Activated CD8-positive, alpha-beta T cell treated with anti-CD3 and anti-CD28 coated beads, Interleukin-2, amount 10 ng/mL, durations not matched to agents 7 days and 5 days (primary cell): ENCODE measurements at regions not wholly inside any gene's neighbourhood (a gene's known extent, or its start where the extent isn't known, plus 50 kb on each side); places are given as distances from the start of the nearest gene placed in this dataset.

Source experiments
- ATAC-seq: fragments of 150-1000 bp; cut with Tn5 transposase; one replicate; pipeline ENCODE4 v1.10.0; 2021; ENCODE audit warnings: moderate library complexity
- CTCF ChIA-PET: fragments of 350-600 bp; sonication (Branson Sonifier 250); formaldehyde crosslinking; loops from one replicate; lab custom pipeline; 2021; ENCODE audit warnings: antibody characterized with exemption; lab: Charles Lee
- POLR2A ChIA-PET: fragments of 350-600 bp; sonication (Branson Sonifier 250); formaldehyde crosslinking; loops from one replicate; lab custom pipeline; 2021; ENCODE audit warnings: antibody characterized with exemption; lab: Charles Lee
- DNase-seq: peaks from one replicate; pipeline ENCODE4 v3.0.0-alpha.2; 2020
- H3K27ac Mint-ChIP-seq: one replicate; pipeline ENCODE4 v1.8.0; 2021; ENCODE audit warnings: mild to moderate bottlenecking, mixed read lengths
- H3K27me3 Mint-ChIP-seq: one replicate; pipeline ENCODE4 v1.8.0; 2021; ENCODE audit warnings: low read depth, mixed read lengths
- H3K36me3 Mint-ChIP-seq: one replicate; pipeline ENCODE4 v1.8.0; 2021; ENCODE audit warnings: low read depth, mixed read lengths
- H3K4me1 Mint-ChIP-seq: one replicate; pipeline ENCODE4 v1.8.0; 2021; ENCODE audit warnings: low read depth, mixed read lengths
- H3K4me3 Mint-ChIP-seq: one replicate; pipeline ENCODE4 v1.8.0; 2021; ENCODE audit warnings: mild to moderate bottlenecking, mixed read lengths
- H3K9me3 Mint-ChIP-seq: one replicate; pipeline ENCODE4 v1.8.0; 2022; ENCODE audit warnings: mixed read lengths; ENCODE audit not compliant: insufficient read depth

DNA sequence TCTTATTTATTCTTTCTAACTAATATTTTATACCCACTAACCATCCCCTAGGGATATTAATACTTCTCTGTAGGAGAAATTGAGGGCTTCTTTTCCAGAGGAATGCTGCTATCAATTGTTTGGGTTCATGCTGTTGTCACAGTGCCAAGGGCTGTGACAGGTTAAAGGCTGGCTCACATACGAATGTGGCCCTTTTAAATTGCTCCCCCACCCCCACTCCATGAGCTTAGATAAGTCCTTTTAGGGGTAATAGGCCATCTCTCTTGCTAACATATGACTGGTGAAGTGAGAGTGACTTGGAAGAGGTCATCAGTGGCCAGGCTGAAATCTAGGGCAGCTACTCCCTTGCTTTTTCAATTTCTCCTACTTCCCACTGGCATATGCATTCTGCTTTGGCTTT lies 121.9 kb upstream of the DPH6 start:
- peaks cover 4% of the 10 kb centered on the region for H3K9me3 Mint-ChIP-seq
- no peak overlapping the region for H3K4me3 Mint-ChIP-seq
- ChIA-PET POLR2A (no interaction called here), CTCF (no interaction called here)
- no peak overlapping the region for H3K27ac Mint-ChIP-seq
- DNase-seq, result no peak
- no peaks in the 10 kb centered on the region for H3K36me3 Mint-ChIP-seq
- ATAC-seq, result no peak
- H3K27me3 Mint-ChIP-seq, result peaks cover 3% of the 10 kb centered on the region
- H3K4me1 Mint-ChIP-seq, result peaks cover 10% of the 10 kb centered on the region

DNA sequence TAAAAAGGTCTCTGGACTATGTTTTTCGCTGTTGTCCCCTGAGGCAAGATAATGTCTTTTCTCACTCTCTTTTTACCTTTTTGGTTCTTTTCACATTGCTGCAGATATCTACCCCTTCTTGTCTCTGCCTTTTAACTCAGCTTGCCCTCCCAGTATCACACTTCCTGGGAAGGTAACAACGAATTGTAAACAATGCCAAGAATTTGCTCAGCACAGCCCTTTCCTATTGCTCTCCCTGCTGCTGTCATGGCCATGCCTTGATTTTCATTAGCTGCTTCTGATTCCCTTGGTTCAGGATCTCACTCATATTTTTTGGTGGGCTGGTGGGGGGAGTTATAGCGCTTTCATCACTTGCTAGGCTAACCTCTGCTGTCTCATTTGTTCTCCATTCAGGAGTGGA lies 123.1 kb upstream of the DPH6 start:
- Mint-ChIP-seq H3K36me3 (no peaks in the 10 kb centered on the region), H3K27me3 (no peaks in the 10 kb centered on the region), H3K27ac (no peak overlapping the region), H3K4me1 (peaks cover 17% of the 10 kb centered on the region), H3K4me3 (no peak overlapping the region), H3K9me3 (peaks cover 4% of the 10 kb centered on the region)
- DNase-seq, result no peak
- ChIA-PET CTCF (no interaction called here), POLR2A (no interaction called here)
- no peak for ATAC-seq

DNA sequence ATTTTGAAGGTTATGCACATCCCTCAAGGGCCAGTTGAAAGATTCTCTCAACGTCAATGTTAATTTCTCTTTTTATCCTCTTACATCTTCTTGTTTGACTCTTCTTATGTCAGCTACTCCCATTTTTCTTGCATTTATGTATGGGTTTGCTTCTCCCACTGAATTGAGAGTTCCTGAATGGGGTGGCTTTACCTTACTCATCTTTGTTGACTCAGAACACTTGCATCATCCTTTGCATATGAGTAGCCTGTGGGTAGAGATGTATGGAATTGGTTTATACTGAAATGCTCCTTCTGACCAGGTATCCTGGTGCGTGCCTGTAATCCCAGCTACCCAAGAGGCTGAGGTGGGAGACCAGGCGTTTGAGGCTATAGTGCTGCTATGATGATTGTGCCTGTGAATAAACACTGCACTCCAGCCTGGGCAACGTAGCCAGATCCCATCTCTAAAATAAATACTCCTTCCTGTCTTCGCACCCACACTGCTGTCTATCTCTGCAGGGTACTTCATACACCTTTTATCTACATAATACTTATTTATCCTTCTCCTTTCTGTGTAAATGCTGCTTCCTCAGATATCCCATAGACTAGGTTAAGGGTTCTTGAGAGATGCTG lies 123.6 kb upstream of the DPH6 start:
- no peaks in the 10 kb centered on the region for H3K27me3 Mint-ChIP-seq
- POLR2A ChIA-PET, result no interaction called here
- peaks cover 17% of the 10 kb centered on the region for H3K4me1 Mint-ChIP-seq
- no peak overlapping the region for H3K27ac Mint-ChIP-seq
- CTCF ChIA-PET, result no interaction called here
- ATAC-seq, result no peak
- H3K4me3 Mint-ChIP-seq, result no peak overlapping the region
- no peaks in the 10 kb centered on the region for H3K36me3 Mint-ChIP-seq
- no peak for DNase-seq
- H3K9me3 Mint-ChIP-seq, result peaks cover 4% of the 10 kb centered on the region

DNA sequence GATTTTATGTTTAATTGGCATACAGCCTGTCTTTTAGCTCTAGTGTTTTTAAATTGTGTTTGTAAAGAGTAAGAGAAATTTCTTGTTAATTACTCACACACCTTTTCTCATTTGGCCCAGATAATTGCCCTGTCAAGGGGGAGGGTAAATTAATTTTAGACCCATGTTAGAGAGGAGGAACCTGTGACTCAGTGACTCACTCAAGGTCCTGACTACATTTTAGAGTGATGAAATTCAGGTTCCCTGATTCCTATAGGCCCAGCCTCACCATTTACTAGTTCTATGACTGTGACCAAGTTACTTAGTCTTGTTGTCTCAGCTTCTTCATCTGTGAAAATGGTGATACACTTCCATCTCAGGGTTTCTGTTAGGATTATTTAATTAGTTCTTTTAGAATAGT lies 125.2 kb upstream of the DPH6 start:
- Mint-ChIP-seq H3K4me1 (peaks cover 20% of the 10 kb centered on the region), H3K27ac (no peak overlapping the region), H3K9me3 (peaks cover 4% of the 10 kb centered on the region), H3K36me3 (no peaks in the 10 kb centered on the region), H3K4me3 (no peak overlapping the region), H3K27me3 (no peaks in the 10 kb centered on the region)
- DNase-seq, result no peak
- no peak for ATAC-seq
- ChIA-PET CTCF (no interaction called here), POLR2A (no interaction called here)

DNA sequence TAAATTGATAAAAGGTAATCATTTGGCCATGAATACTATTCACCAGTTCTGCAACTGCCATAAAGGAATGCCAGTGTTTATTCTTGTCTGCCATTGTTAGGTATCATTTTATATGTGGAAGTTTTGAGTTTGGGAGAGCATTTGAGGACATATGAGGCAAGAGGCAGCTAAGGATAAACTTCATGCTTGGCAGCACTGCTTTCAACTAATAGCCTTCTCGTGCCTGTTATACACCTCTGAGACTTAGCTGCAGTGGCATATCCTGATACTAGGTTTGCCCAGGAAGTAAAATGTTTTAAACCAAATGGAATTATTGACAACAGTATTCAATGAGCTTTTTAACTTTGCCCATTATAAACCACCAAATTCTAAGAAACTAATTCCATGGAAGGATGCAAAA lies 126.0 kb upstream of the DPH6 start:
- ATAC-seq (no peak), DNase-seq (no peak)
- peaks cover 16% of the 10 kb centered on the region for H3K4me1 Mint-ChIP-seq
- H3K9me3 Mint-ChIP-seq, result peaks cover 4% of the 10 kb centered on the region
- H3K27ac Mint-ChIP-seq, result no peak overlapping the region
- H3K36me3 Mint-ChIP-seq, result no peaks in the 10 kb centered on the region
- no peaks in the 10 kb centered on the region for H3K27me3 Mint-ChIP-seq
- ChIA-PET CTCF (no interaction called here), POLR2A (no interaction called here)
- no peak overlapping the region for H3K4me3 Mint-ChIP-seq

DNA sequence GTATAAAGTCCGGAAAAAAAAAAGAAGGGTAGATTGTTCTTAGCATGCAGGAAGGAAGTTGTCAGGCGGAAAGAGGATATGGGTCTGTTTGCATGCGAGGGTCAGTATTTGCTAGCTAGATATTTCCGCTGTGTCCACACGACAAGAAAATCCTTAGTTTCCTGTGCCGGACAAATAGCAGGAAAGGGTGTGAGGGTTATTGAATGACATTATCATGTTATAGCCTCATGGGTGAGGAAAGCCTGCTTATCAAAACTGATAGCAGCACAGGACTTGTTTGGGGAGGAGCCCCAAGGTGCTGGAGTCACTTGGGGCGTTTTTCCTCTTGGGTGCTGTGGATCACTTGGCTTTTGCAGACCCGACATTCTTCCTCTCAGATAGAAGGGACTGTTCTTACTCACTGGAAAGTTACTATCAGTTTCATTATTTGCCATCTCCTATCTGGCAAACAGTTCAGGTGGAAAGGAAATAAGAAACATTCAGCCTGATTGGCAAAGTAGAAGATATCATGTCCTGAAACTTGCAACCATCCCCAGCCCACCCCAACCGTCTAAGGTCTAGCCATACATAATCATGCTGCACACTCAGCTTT lies 127.2 kb upstream of the DPH6 start:
- H3K4me3 Mint-ChIP-seq, result peak overlapping the region; percentile 32
- POLR2A ChIA-PET, result no interaction called here
- H3K27ac Mint-ChIP-seq, result peak overlapping the region; percentile 69

DNA sequence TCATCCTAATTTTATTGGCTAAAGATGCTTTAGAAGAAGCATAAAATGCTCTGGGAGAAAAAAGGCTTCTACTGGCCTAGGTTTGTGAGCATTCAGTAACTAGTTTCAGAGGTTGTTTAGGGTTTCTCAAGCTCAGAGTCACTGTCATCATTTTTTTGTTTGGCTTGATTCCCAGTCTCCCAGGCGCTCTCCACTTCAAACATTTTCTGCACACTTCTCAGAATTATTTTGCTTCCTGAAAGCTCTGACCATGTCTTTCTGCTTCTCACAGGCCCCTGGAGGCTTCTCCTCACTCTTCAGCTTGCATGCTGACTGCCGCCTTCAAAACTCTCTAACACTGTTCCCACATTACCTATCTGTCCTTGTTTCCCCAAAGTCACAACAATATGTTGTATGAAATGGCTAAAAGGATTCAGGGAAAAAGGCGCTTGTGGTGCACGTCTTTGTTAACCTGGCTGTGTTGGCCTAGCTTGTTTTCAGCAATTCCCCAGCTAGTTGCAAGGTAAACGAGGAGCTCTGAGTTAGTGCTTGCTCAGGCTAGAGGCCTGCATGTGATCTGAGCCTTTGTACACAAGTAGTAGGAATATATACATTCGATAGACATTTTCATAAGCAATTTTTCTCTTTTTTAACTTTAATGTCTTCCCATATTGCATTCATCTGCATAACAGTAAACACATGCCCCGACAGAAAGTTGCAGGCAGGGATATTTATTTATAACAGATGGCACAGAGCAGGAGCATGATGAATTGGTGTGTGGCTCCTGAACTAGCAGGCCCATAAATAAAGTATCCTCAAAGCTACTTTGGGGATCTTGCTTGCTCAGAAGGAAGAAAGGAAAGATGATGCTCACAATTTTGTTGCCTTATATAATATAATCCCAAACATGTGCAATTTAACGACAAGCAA lies 129.2 kb upstream of the DPH6 start:
- Mint-ChIP-seq H3K9me3 (no peaks in the 10 kb centered on the region), H3K4me1 (peaks cover 15% of the 10 kb centered on the region), H3K27ac (no peak overlapping the region), H3K4me3 (no peak overlapping the region), H3K36me3 (no peaks in the 10 kb centered on the region), H3K27me3 (peaks cover 2% of the 10 kb centered on the region)
- ChIA-PET POLR2A (no interaction called here), CTCF (no interaction called here)
- no peak for DNase-seq
- no peak for ATAC-seq

More for the DNA sequence above, 127.2 kb upstream of the DPH6 start:
- H3K4me1 Mint-ChIP-seq, result peaks cover 15% of the 10 kb centered on the region
- H3K27me3 Mint-ChIP-seq, result no peaks in the 10 kb centered on the region
- H3K36me3 Mint-ChIP-seq, result no peaks in the 10 kb centered on the region
- ATAC-seq (peak; percentile 57), DNase-seq (no peak)
- CTCF ChIA-PET, result no interaction called here
- H3K9me3 Mint-ChIP-seq, result peaks cover 4% of the 10 kb centered on the region

DNA sequence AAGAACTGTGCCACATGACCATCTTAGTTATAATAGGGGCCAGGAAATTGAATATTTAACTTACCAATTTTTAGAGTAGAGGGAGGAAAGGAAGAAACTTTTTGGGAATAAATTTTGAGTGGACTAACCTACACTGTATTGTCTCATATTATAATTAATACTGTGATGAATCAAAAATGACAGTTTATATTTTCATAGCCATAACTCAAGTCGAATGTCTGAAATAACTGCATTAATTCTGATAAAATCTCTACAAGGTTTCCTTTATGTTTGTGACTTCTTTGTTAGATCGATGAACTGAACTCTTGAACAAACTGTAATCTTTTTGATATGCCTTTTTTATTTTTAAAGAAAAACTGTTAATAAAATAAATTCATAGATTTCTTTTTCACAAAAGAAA lies 132.8 kb upstream of the DPH6 start:
- no peak for DNase-seq
- Mint-ChIP-seq H3K4me3 (no peak overlapping the region), H3K4me1 (peaks cover 2% of the 10 kb centered on the region), H3K27me3 (peaks cover 11% of the 10 kb centered on the region), H3K27ac (no peak overlapping the region), H3K36me3 (no peaks in the 10 kb centered on the region), H3K9me3 (no peaks in the 10 kb centered on the region)
- ChIA-PET CTCF (no interaction called here), POLR2A (no interaction called here)
- ATAC-seq, result no peak

DNA sequence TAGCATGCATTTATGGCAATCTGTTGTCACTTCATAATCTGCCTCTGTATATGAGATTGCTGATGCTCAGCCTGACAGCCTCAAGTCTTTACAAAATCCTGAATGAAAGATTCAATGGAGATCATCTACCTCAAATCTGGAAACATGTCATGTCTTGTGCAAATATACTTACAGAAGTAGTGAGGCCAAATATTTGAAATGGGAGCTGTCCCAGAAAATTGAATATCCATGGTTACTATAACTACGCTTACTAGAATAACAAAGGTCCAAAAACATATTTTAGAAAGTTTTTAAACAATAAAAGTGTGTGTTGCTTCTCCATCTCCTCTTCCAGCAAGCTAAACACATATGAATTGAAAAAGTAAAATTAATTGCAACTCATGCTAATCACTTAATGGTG lies 133.2 kb upstream of the DPH6 start:
- POLR2A ChIA-PET, result no interaction called here

DNA sequence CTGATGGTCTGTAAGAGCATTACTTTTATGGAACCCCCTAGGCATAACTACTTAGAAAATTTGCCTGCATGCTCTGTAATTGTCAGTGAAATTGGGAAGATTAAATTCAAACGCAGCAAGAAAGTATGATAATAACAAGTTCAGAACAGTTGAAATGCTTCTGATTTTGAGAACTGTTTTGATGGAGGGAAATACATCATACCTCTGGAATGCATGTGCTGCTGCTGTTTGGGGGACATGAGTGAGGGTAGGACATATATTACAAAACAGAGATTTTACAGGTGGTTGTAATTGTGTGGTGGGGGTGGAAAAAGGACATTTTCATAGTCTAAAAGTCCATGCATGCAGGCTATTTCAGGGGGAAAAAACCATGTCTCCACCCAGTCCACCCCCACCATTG lies 135.0 kb upstream of the DPH6 start:
- H3K4me1 Mint-ChIP-seq, result no peaks in the 10 kb centered on the region
- CTCF ChIA-PET, result no interaction called here
- H3K27ac Mint-ChIP-seq, result no peak overlapping the region
- H3K9me3 Mint-ChIP-seq, result no peaks in the 10 kb centered on the region
- no peak overlapping the region for H3K4me3 Mint-ChIP-seq
- ATAC-seq (no peak), DNase-seq (no peak)
- H3K36me3 Mint-ChIP-seq, result no peaks in the 10 kb centered on the region
- POLR2A ChIA-PET, result no interaction called here
- peaks cover 11% of the 10 kb centered on the region for H3K27me3 Mint-ChIP-seq

More for the DNA sequence above, 133.2 kb upstream of the DPH6 start:
- Mint-ChIP-seq H3K4me3 (no peak overlapping the region), H3K36me3 (no peaks in the 10 kb centered on the region), H3K4me1 (peaks cover 2% of the 10 kb centered on the region), H3K9me3 (no peaks in the 10 kb centered on the region), H3K27ac (no peak overlapping the region), H3K27me3 (peaks cover 11% of the 10 kb centered on the region)
- no peak for ATAC-seq
- CTCF ChIA-PET, result no interaction called here
- DNase-seq, result no peak

DNA sequence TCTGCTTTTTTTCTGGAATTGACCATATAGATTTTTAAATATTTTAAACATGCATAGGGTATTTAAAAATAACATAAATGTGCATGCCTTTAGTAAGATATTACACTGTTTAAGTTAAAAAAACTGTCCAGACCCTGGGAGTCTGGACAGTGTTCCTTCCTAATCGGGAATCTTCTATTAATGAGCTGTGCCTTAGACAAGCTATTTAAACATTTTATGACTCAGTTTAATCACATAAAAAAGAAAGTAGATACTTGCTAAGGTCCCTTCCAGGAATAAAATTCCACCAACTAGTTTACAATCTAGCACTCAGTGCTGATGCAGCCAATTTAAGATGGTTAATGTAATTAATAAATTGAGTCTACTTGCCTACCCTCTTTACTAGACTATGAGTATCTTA lies 140.4 kb upstream of the DPH6 start:
- Mint-ChIP-seq H3K27ac (no peak overlapping the region), H3K27me3 (peaks cover 12% of the 10 kb centered on the region), H3K4me1 (no peaks in the 10 kb centered on the region), H3K4me3 (no peak overlapping the region), H3K9me3 (no peaks in the 10 kb centered on the region), H3K36me3 (no peaks in the 10 kb centered on the region)
- POLR2A ChIA-PET, result no interaction called here
- CTCF ChIA-PET, result no interaction called here
- DNase-seq (no peak), ATAC-seq (no peak)

DNA sequence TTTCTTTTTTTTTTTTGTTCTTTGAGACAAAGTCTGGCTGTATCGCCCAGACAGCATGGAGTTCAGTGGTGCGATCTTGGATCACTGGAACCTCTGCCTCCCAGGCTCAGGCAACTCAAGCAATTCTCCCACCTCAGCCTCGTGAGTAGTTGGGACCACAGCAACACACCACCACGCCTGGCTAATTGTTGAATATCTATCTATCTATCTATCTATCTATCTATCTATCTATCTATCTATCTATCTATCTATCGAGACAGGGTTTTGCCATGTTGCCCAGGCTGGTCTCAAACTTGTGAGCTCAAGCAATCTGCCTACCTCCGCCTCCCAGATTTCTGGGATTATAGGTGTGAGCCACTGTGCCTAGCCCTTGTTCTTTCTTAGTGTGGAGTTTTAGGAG lies 143.3 kb upstream of the DPH6 start:
- ChIA-PET CTCF (no interaction called here), POLR2A (no interaction called here)
- no peak overlapping the region for H3K4me3 Mint-ChIP-seq
- ATAC-seq (no peak), DNase-seq (no peak)
- H3K27ac Mint-ChIP-seq, result no peak overlapping the region
- no peaks in the 10 kb centered on the region for H3K4me1 Mint-ChIP-seq
- no peaks in the 10 kb centered on the region for H3K9me3 Mint-ChIP-seq
- H3K36me3 Mint-ChIP-seq, result no peaks in the 10 kb centered on the region
- H3K27me3 Mint-ChIP-seq, result peaks cover 7% of the 10 kb centered on the region
